GM15510 (cell line): ENCODE measurements at regions not wholly inside any gene's neighbourhood (a gene's known extent, or its start where the extent isn't known, plus 50 kb on each side); places are given as distances from the start of the nearest gene placed in this dataset.

Experiments used
- POLR2A ChIP-seq: IDR thresholded peaks from 3 replicates; pipeline ENCODE4 v1.6.1; 2011; ENCODE audit warnings: borderline replicate concordance; ENCODE audit not compliant: insufficient read length; ENCODE audit errors: extremely low read depth

GRCh38 chr7:69198250-69198649 lies 400.0 kb upstream of the AUTS2 start:
- no peak for TF ChIP-seq POLR2A

- TF ChIP-seq POLR2A: no peak
These were observed 399.2 kb upstream of the AUTS2 start for GRCh38 chr7:69199041-69199440.

GRCh38 chr7:69199661-69200060 lies 398.6 kb upstream of the AUTS2 start:
- TF ChIP-seq POLR2A: no peak

- TF ChIP-seq POLR2A: no peak
These were observed 394.4 kb upstream of the AUTS2 start for GRCh38 chr7:69203871-69204270.

- no peak for TF ChIP-seq POLR2A
These were observed 393.3 kb upstream of the AUTS2 start for GRCh38 chr7:69204943-69205342.

- TF ChIP-seq POLR2A: no peak
These were observed 392.7 kb upstream of the AUTS2 start for GRCh38 chr7:69205581-69205980.

- no peak for TF ChIP-seq POLR2A
These were observed 390.0 kb upstream of the AUTS2 start for GRCh38 chr7:69208276-69208675.

DNA sequence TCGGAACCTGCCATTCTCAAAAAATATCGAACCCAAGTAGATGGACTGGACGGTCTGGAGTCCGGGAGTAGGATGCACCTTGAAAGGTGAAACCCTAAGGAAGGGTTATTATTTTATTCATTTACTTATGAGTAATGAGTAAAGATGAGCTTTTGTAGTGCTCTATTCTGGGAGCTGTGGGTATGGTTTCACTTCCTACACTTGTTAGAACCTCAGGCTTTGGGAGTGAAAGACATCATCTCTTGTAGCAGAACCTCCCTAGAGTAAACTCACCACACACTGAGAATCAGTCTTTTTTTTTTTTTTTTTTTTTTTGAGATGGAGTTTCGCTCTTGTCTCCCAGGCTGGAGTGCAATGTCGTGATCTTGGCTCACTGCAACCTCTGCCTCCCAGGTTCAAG lies 389.4 kb upstream of the AUTS2 start:
- no peak for TF ChIP-seq POLR2A

DNA sequence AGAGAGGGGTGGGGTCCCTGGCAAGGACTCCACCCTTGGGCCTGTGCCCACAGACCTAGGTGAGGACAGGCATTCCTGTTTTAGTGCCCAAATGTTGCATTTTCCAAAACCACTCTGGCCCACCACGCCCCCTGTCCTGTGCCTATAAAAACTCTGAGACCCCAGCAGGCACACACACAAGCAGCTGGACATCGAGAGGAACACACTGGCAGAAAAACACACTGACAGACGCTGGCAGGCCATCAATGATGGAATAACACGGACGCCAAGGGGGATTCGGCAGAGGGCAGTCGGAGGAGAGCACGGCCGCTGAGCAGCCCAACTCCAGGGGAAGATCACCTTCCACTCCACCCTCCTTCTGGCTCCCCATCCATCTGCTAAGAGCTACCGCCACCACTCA lies 386.9 kb upstream of the AUTS2 start:
- no peak for TF ChIP-seq POLR2A

- no peak for TF ChIP-seq POLR2A
These were observed 386.5 kb upstream of the AUTS2 start for GRCh38 chr7:69211739-69212138.

DNA sequence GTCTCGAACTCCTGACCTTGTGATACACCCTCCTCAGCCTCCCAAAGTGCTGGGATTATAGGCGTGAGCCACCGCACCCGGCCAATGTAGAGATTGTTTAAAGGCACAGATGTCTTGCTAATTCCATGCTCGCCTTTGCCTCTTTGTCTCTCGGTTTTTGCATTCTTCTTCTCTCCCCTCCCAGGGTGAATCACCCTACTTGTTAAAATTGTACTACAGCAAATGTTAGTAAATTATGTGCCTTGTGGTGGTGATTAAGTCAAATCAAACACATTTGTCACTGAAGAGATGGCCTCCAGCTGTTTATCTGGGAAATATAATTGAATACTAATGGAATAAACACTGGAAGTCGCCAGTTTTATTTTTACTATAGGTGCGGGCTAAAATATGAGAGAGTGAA lies 384.4 kb upstream of the AUTS2 start:
- TF ChIP-seq POLR2A: no peak

DNA sequence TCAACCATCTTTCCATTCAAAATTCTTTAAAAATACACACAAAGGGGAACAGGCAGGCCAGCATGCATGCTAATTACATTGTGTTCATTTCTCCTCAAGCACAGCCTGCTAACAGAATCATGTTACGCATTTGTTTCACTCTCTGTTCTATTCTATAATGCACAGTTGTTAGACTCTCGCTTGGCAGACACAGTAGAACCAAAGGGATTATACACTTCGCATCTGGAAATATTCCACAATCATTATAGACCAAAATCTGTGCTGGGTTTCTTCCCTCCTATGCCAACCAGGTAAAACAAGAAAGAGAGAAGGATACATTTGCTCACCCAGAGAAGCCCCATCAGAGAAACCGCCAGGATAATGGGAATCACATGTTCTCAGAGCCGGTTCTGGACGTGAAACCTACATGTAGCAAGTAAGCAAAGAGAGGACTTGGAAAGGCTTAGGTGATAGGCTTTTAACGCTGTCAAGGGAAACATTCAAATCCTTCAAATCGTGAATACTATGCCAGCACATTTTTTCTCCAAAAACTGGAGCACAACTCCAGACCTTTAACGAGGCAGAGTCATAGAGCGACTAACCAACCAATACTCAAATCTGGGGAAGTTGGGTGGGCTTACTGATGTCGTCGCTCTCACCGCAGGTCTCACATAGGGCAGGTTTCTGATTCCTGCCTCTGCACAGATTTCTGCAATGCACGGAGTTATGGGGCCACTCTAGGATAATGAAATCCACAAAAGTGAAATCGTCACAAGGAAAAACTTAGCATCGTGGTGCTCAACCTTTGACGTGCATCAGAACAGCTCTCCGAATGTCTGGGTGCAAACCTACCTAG lies 380.5 kb upstream of the AUTS2 start:
- TF ChIP-seq POLR2A: no peak

DNA sequence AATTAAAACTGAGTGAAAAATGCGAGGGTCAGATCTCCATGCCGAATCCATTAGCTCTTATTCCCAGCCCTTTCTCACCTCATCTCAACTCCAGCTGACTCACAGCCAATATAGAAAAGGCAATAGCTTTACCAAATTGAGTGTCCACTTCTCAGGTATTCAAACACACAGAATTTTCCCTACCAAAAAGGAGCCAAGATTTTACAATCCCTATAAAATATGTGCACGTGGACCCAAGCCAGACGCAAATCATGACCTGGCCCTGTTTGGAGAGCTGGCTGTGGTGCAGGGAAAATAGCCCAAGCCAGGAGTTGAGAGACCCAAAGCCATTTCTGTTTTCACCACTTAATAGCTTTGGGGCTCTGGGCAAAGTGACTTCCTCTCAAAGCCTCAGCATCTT lies 379.7 kb upstream of the AUTS2 start:
- TF ChIP-seq POLR2A: no peak

GRCh38 chr7:69219381-69219780 lies 378.9 kb upstream of the AUTS2 start:
- TF ChIP-seq POLR2A: no peak

DNA sequence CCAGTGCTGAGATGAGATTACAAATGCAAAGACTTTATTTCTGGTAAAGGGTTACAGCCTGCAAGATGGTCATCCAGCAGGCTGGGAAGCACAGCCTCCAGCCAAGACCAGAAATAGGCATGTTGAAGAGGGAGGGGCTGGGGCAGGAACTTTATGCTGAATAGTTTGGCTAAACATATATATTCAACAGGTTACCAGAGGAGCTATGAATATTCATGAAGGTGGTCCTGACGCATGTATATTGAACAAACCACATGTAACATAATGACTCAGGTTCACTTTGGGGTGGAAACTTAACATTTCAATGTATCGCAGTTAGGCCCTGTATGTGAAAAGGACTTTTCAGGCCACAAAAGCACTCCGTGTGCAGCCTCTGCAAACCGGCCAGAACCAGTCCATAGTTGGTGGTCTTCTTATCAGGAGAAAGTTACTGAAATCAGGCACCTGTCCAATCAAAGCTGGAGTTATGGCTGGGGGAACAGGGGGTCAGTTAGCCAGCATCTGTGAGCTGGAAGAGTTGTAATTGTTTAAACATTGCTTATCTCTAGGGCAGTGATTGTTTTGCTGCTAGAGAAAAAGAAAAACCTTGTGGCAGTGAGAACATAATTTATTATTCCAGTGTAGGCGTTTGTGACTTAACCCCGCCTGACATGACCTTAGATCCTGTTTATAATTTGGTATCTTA lies 372.9 kb upstream of the AUTS2 start:
- TF ChIP-seq POLR2A: no peak

DNA sequence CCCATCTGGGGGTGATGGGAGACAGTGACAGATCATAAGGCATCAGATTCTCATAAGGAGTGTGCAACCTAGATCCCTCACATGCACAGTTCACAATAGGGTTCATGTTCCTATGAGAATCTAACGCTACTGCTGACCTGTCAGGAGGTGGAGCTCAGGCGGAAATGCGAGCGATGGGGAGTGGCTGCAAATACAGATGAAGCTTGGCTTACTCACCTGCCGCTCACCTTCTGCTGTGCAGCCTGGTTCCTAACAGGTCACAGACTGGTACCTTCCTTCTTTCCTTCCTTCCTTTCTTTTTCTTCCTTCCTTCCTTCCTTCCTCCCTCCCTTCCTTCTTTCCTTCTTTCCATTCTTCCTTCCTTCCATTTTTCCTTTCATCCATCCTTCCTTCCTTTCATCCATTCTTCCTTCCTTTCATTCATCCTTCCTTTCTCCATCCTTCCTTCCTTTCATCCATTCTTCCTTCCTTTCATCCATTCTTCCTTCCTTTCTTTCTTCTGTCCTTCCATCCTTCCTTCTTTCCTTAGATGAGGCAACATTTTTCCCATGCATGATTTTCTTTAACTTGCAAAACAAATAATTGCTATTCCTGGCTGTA lies 370.0 kb upstream of the AUTS2 start:
- no peak for TF ChIP-seq POLR2A

GRCh38 chr7:69232445-69233376 lies 365.6 kb upstream of the AUTS2 start:
- TF ChIP-seq POLR2A: no peak
